NT2/D1 (cell line): ENCODE measurements at regions not wholly inside any gene's neighbourhood (a gene's known extent, or its start where the extent isn't known, plus 50 kb on each side); places are given as distances from the start of the nearest gene placed in this dataset.

Experiments
- SUZ12 ChIP-seq: IDR thresholded peaks from 2 replicates; pipeline ENCODE4 v1.6.1; 2011; ENCODE audit not compliant: insufficient read length, insufficient read depth; ENCODE audit errors: extremely low read depth
- YY1 ChIP-seq: IDR thresholded peaks from 2 replicates; pipeline ENCODE4 v1.6.1; 2011; ENCODE audit not compliant: insufficient read length, insufficient read depth

- TF ChIP-seq SUZ12 (no peak), YY1 (no peak)
Observed at GRCh38 chr12:74624201-74624600, 86.6 kb downstream of the ATXN7L3B start.
